Activated naive CD4-positive, alpha-beta T cell treated with Interleukin-2 at 50 U/mL for 16 hours (primary cell): ENCODE measurements at regions not wholly inside any gene's neighbourhood (a gene's known extent, or its start where the extent isn't known, plus 50 kb on each side); places are given as distances from the start of the nearest gene placed in this dataset.

Source experiments
- DNase-seq: peaks from one replicate; pipeline ENCODE4 v3.0.0-alpha.2; 2020

- no peak for DNase-seq
Observed at GRCh38 chr1:240667351-240667750, 55.4 kb upstream of the GREM2 start.

DNA sequence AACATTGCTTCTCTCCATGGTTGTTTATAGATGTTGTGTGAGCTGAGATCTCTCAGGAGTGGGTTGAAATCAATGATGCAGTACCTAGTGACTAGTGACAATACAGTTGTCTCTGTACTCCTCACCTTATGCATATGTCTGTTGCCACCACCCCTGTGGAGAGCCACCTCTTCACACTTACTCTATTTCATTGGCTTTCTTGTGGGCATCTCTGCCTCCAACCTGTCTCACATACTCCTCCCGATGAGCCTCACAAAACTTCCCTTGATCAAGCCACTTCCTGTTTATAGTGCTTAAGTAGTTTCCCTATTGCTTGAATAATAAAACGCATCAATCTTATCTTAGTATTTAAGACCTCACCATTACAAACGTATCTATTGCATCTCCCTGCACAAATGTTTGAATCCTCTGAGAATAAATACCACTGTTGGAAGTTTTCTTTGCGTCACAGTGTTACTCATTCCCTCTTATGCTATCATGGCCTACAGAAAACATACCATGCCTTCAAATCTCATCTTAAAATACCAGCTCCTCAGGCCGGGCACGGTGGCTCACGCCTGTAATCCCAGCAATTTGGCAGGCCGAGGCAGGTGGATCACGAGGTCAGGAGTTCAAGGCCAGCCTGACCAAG is 54.7 kb upstream of the GREM2 start:
- DNase-seq, result peak; percentile 5

DNA sequence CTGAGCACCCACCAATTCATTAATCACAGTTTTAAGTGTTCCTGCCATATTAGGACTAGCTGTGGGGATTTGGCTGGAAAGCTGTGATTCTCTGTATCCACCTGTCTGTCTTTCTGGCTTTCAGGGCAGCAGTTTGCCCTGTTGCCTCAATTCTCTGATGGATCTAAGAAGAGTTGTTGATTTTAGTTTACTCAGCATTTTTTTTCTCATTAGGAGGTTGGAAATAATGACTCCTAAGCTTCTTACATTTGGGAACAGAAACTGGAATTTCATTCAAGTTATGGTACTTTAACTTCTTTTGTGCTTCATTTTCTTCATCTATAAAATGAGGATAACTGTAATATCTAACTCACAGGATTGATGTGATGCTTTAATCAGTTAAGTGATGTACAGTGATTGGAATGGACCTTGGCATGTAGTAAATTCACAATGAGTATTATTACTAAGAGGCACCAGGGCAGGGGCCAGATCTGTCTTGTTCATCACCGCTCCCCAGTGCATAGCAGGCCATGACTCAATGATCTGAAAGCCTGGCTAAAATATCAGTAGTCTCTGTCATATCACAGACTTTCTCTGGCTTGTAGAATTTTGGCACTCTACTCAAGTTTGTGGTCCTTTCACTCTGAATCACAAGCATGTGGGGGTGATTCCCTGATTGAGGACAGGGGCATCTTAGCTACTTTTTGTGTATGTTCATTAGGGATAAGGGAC is 51.4 kb upstream of the GREM2 start:
- DNase-seq, result no peak
